ENCODE measurements at regions not wholly inside any gene's neighbourhood (a gene's known extent, or its start where the extent isn't known, plus 50 kb on each side); places are given as distances from the start of the nearest gene placed in this dataset.

DNA sequence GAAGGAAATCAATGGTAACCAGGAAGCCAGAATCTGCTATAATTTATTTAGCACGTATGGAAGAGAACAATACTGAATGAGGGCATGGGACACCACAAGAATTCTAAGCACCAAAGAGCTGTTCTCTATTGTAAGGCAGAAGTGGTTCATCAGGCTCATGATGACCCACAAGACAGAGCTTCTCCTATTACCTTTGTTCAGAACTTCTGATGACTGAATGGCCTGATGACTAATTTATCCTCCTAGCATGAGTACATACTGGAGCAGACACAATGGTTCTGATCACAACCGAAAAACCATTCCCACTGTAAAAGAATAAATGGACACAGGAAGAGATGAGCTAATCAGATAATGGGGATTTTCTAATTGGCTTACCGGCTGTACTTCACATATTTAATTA lies 329.8 kb upstream of the PDE4D start:
- BruUV-seq (replicated peaks) = no TSS peak
- TF ChIP-seq, protein P1, sequence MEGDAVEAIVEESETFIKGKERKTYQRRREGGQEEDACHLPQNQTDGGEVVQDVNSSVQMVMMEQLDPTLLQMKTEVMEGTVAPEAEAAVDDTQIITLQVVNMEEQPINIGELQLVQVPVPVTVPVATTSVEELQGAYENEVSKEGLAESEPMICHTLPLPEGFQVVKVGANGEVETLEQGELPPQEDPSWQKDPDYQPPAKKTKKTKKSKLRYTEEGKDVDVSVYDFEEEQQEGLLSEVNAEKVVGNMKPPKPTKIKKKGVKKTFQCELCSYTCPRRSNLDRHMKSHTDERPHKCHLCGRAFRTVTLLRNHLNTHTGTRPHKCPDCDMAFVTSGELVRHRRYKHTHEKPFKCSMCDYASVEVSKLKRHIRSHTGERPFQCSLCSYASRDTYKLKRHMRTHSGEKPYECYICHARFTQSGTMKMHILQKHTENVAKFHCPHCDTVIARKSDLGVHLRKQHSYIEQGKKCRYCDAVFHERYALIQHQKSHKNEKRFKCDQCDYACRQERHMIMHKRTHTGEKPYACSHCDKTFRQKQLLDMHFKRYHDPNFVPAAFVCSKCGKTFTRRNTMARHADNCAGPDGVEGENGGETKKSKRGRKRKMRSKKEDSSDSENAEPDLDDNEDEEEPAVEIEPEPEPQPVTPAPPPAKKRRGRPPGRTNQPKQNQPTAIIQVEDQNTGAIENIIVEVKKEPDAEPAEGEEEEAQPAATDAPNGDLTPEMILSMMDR (IDR thresholded peaks at IDR 0.05; ENCODE audit: insufficient read depth in 1 of 2, low read depth in 1 of 2, low read length in 1 of 2, severe bottlenecking in 1 of 2, unreplicated experiment in 1 of 2) = no peak
- no peaks in the 10 kb centered on the region for H3K9me3 ChIP-seq
- H3K36me3 ChIP-seq (ENCODE audit: control insufficient read depth, insufficient read depth, low read length) = no peaks in the 10 kb centered on the region
- no peak for DNase-seq
- peaks cover 4% of the 10 kb centered on the region for H3K27me3 Mint-ChIP-seq (ENCODE audit: insufficient read depth, unreplicated experiment)
- H3K4me3 ChIP-seq (ENCODE audit: low read depth, low read length) = no peak overlapping the region
- no peaks in the 10 kb centered on the region for H3K9me3 Mint-ChIP-seq (ENCODE audit: unreplicated experiment)
- no peak overlapping the region for H3K4me3 Mint-ChIP-seq (ENCODE audit: unreplicated experiment)
- CTCF ChIA-PET = no interaction called here
- POLR2A ChIA-PET = no interaction called here
- no peak overlapping the region for H3K27ac Mint-ChIP-seq (ENCODE audit: unreplicated experiment)
- H3K27me3 ChIP-seq (replicated peaks; ENCODE audit: control insufficient read depth, insufficient read depth, low read length) = no peaks in the 10 kb centered on the region
- no peaks in the 10 kb centered on the region for H3K4me1 Mint-ChIP-seq (ENCODE audit: low read depth, unreplicated experiment)
- no peaks in the 10 kb centered on the region for H3K4me1 ChIP-seq
- H3K36me3 Mint-ChIP-seq (ENCODE audit: insufficient read depth, unreplicated experiment) = no peaks in the 10 kb centered on the region
- intact Hi-C loops (cut with micrococcal nuclease; ENCODE audit: unreplicated experiment) = no loop called here

DNA sequence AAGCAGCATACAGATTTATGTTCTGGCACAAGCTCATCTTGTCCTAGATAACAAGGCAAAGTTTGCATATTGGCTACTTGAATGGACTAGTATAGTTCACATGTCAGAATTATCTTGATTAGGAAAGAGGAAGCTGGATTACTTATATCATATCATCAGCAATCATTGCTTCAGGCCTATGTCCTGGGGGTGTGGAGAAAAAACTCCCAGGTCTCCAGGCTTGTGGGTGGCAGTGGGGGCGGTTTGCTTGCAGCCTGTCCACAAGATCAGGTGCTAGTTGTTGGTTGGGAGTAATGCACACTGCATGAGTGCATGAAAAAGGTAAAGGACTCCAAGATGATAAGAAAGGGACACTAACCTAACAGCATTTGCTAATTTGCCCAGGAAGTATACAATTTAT lies 326.4 kb upstream of the PDE4D start:
- Histone ChIP-seq H3K4me1 (no peaks in the 10 kb centered on the region), H3K4me3 (ENCODE audit: low read depth, low read length) (no peak overlapping the region), H3K9me3 (no peaks in the 10 kb centered on the region), H3K36me3 (ENCODE audit: control insufficient read depth, insufficient read depth, low read length) (no peaks in the 10 kb centered on the region), H3K27me3 (replicated peaks; ENCODE audit: control insufficient read depth, insufficient read depth, low read length) (no peaks in the 10 kb centered on the region)
- Mint-ChIP-seq H3K27ac (ENCODE audit: unreplicated experiment) (no peak overlapping the region), H3K9me3 (ENCODE audit: unreplicated experiment) (no peaks in the 10 kb centered on the region), H3K36me3 (ENCODE audit: insufficient read depth, unreplicated experiment) (no peaks in the 10 kb centered on the region), H3K4me1 (ENCODE audit: low read depth, unreplicated experiment) (no peaks in the 10 kb centered on the region), H3K4me3 (ENCODE audit: unreplicated experiment) (no peak overlapping the region), H3K27me3 (ENCODE audit: insufficient read depth, unreplicated experiment) (no peaks in the 10 kb centered on the region)
- ChIA-PET CTCF (no interaction called here), POLR2A (no interaction called here)
- no TSS peak for BruUV-seq (replicated peaks)
- intact Hi-C loops (cut with micrococcal nuclease; ENCODE audit: unreplicated experiment) = no loop called here
- no peak for DNase-seq
- TF ChIP-seq, protein P1 (IDR thresholded peaks at IDR 0.05; ENCODE audit: insufficient read depth in 1 of 2, low read depth in 1 of 2, low read length in 1 of 2, severe bottlenecking in 1 of 2, unreplicated experiment in 1 of 2) = no peak

DNA sequence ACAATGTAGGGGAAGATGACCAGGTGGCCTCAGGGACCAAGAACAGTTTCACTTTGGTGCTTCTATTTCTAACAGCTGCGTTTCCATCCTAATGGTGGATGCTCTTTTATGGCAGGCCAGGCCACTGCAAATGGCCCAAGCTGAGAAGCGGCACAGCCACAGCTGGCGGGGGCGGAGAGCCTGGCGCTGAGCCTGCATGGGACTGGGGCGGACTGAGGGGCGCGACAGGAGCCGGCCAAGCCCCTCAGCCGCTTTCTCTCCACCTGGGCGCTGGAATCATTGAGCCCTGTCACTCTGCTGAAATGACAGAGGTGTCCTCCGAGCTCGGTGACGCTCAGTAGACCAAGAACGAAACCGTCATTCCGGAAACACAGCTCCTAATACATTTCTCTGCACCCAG lies 317.3 kb upstream of the PDE4D start:
- intact Hi-C loops (cut with micrococcal nuclease; ENCODE audit: unreplicated experiment) = no loop called here
- CTCF ChIA-PET = interaction anchor here (0.6 kb wide), 1 partner anchor 408 kb away, joined by 4 read pairs; no protein-coding TSS in a partner anchor
- peaks cover 12% of the 10 kb centered on the region for H3K27me3 Mint-ChIP-seq (ENCODE audit: insufficient read depth, unreplicated experiment)

More for the DNA sequence above, 317.3 kb upstream of the PDE4D start:
- Histone ChIP-seq H3K27me3 (replicated peaks; ENCODE audit: control insufficient read depth, insufficient read depth, low read length) (no peaks in the 10 kb centered on the region), H3K9me3 (no peaks in the 10 kb centered on the region), H3K4me3 (ENCODE audit: low read depth, low read length) (peak overlapping the region; percentile 9; the same call in 1 of the 2 replicates), H3K36me3 (ENCODE audit: control insufficient read depth, insufficient read depth, low read length) (no peaks in the 10 kb centered on the region), H3K4me1 (no peaks in the 10 kb centered on the region)
- H3K4me3 Mint-ChIP-seq (ENCODE audit: unreplicated experiment) = peak overlapping the region; percentile 29
- no TSS peak for BruUV-seq (replicated peaks)
- DNase-seq = no peak
- TF ChIP-seq, protein P1 (IDR thresholded peaks at IDR 0.05; ENCODE audit: insufficient read depth in 1 of 2, low read depth in 1 of 2, low read length in 1 of 2, severe bottlenecking in 1 of 2, unreplicated experiment in 1 of 2) = no peak
- H3K4me1 Mint-ChIP-seq (ENCODE audit: low read depth, unreplicated experiment) = no peaks in the 10 kb centered on the region
- no peaks in the 10 kb centered on the region for H3K9me3 Mint-ChIP-seq (ENCODE audit: unreplicated experiment)
- no peak overlapping the region for H3K27ac Mint-ChIP-seq (ENCODE audit: unreplicated experiment)
- no peaks in the 10 kb centered on the region for H3K36me3 Mint-ChIP-seq (ENCODE audit: insufficient read depth, unreplicated experiment)
- POLR2A ChIA-PET = no interaction called here
